ENCODE measurements at regions not wholly inside any gene's neighbourhood (a gene's known extent, or its start where the extent isn't known, plus 50 kb on each side); places are given as distances from the start of the nearest gene placed in this dataset.

- H3K4me1 ChIP-seq (ENCODE audit: control insufficient read depth in 4 of 4, insufficient read depth in 4 of 4, low read length in 3 of 4): no peaks in the 10 kb centered on the region
- no peak overlapping the region for H3K4me3 ChIP-seq (ENCODE audit: low read depth in 1 of 3, low read length in 3 of 3)
These were observed 64.9 kb upstream of the NSMCE3 start for GRCh38 chr15:29334544-29334943.

More at GRCh38 chr15:29334544-29334943, 64.9 kb upstream of the NSMCE3 start:
- Histone ChIP-seq H3K9me3 (ENCODE audit: control insufficient read depth in 4 of 4, low read length in 3 of 4) (no peaks in the 10 kb centered on the region), H3K27me3 (ENCODE audit: control insufficient read depth in 4 of 4, insufficient read depth in 4 of 4, low read length in 3 of 4) (no peaks in the 10 kb centered on the region), H3K27ac (ENCODE audit: low read depth in 1 of 2, low read length in 2 of 2) (no peak overlapping the region), H3K9ac (ENCODE audit: low read depth in 1 of 2, low read length in 2 of 2) (no peak overlapping the region), H3K36me3 (ENCODE audit: control insufficient read depth in 4 of 4, insufficient read depth in 3 of 4, low read depth in 1 of 4, low read length in 3 of 4) (no peaks in the 10 kb centered on the region)
- WGBS: 78% methylated on average over 9 of the region's 9 CpGs
- DNase-seq (ENCODE audit: low spot score): no peak
- TF ChIP-seq YY1 (IDR thresholded peaks at IDR 0.05) (no peak), CTCF (IDR thresholded peaks at IDR 0.05; ENCODE audit: low read depth, low read length, missing input control) (no peak), RAD21 (IDR thresholded peaks at IDR 0.05) (no peak), FOXA1 (IDR thresholded peaks at IDR 0.05) (no peak), EGR1 (IDR thresholded peaks at IDR 0.05; ENCODE audit: low read depth in 2 of 2) (no peak), GABPA (IDR thresholded peaks at IDR 0.05 in 1 of 2, conservative IDR thresholded peaks at IDR 0.05 in 1 of 2) (no peak), ZBTB33 (IDR thresholded peaks at IDR 0.05) (no peak), TAF1 (conservative IDR thresholded peaks at IDR 0.05) (no peak), HNF4G (IDR thresholded peaks at IDR 0.05) (no peak), REST (IDR thresholded peaks at IDR 0.05) (no peak), JUND (IDR thresholded peaks at IDR 0.05) (no peak), FOXA2 (IDR thresholded peaks at IDR 0.05) (no peak), MAX (IDR thresholded peaks at IDR 0.05) (no peak), NR2F2 (IDR thresholded peaks at IDR 0.05) (no peak), HNF4A (conservative IDR thresholded peaks at IDR 0.05) (no peak)

Measured in liver (tissue), 8 donors.